ENCODE measurements at regions not wholly inside any gene's neighbourhood (a gene's known extent, or its start where the extent isn't known, plus 50 kb on each side); places are given as distances from the start of the nearest gene placed in this dataset.

DNA sequence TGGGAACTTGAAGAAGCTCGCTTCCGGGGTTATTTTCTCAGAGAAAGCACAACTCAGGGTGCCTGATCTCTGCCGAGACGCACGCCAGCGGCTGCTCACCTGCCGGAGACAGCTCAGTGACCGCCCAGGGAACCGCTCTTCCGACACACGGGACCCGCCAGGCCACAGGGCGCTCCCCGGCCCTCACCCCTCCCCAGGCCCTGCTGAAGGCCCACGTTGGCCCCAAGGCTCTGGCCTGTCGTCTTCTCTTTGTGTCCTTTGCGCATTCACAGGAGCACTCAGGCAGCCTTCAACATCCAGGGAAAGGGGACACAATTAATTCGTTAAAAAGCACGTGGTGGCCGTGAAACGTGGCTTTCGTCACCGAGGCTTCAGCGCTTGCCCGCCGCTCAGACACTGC is 276.3 kb upstream of the SALL3 start:
- H3K36me3 Mint-ChIP-seq (ENCODE audit: low read depth) = no peaks in the 10 kb centered on the region
- peaks cover 21% of the 10 kb centered on the region for H3K4me1 Mint-ChIP-seq
- DNase-seq (ENCODE audit: low read depth, low spot score) = no peak
- peaks cover 23% of the 10 kb centered on the region for H3K27me3 Mint-ChIP-seq (ENCODE audit: low read depth)
- TF ChIP-seq, protein P1, sequence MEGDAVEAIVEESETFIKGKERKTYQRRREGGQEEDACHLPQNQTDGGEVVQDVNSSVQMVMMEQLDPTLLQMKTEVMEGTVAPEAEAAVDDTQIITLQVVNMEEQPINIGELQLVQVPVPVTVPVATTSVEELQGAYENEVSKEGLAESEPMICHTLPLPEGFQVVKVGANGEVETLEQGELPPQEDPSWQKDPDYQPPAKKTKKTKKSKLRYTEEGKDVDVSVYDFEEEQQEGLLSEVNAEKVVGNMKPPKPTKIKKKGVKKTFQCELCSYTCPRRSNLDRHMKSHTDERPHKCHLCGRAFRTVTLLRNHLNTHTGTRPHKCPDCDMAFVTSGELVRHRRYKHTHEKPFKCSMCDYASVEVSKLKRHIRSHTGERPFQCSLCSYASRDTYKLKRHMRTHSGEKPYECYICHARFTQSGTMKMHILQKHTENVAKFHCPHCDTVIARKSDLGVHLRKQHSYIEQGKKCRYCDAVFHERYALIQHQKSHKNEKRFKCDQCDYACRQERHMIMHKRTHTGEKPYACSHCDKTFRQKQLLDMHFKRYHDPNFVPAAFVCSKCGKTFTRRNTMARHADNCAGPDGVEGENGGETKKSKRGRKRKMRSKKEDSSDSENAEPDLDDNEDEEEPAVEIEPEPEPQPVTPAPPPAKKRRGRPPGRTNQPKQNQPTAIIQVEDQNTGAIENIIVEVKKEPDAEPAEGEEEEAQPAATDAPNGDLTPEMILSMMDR (conservative IDR thresholded peaks at IDR 0.05) = no peak
- no peak overlapping the region for H3K27ac Mint-ChIP-seq (ENCODE audit: unreplicated experiment)
- peaks cover 3% of the 10 kb centered on the region for H3K9me3 Mint-ChIP-seq
- H3K4me3 Mint-ChIP-seq = no peak overlapping the region

DNA sequence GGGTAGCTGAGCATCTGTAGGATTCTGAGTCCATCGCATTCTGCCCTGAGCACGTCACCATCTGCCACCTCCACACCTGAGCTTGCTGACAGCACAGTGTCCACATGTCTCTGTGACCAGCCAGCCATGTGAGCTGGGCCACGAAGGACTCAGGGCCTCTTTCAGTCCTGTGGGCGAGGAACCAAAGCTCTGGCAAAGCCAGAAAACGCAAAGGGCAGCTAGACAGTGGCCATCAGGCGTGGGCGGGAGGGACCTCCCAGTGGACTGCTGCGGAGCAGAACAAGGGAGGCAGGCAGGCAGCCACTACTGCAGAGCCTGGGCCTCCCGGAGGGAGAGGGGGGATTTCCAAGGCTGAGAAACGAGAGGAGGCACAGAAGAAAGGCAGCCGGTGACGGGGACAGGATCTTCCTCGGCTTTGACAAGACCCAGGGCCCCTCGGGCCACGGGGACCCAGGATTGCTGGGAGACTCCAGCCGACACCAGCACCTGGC is 274.6 kb upstream of the SALL3 start:
- H3K27ac Mint-ChIP-seq (ENCODE audit: unreplicated experiment) = no peak overlapping the region
- TF ChIP-seq, protein P1 (conservative IDR thresholded peaks at IDR 0.05) = no peak
- peaks cover 8% of the 10 kb centered on the region for H3K9me3 Mint-ChIP-seq
- peaks cover 21% of the 10 kb centered on the region for H3K4me1 Mint-ChIP-seq
- no peak overlapping the region for H3K4me3 Mint-ChIP-seq
- no peak for DNase-seq (ENCODE audit: low read depth, low spot score)
- H3K27me3 Mint-ChIP-seq (ENCODE audit: low read depth) = peaks cover 20% of the 10 kb centered on the region
- H3K36me3 Mint-ChIP-seq (ENCODE audit: low read depth) = no peaks in the 10 kb centered on the region

DNA sequence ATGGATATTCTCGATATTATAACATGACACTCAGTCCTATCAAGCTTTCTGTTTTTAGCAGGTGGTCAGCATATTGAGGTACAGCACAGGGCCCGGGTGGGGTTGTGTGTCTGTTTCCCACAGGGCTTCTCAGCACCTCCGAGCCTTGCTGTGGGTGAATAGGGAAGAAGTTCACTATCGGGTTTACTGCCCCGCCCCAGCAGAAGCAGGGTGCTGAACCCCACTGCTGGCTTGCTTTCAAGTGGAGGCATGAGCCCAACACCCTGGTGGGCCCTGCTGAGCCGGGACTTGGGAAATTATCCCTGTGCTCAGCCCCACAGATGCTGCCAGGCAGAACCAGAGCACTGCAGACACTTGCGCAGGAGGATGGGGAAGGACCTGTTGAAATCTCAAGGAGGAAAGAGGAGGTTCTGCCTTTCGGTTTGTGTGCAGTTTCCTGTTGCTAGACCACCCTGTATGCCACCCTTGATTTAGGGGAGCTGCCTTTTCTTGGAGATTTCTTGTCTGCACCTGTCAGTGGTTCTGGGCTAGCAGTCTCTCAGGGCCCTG is 270.3 kb upstream of the SALL3 start:
- H3K27me3 Mint-ChIP-seq (ENCODE audit: low read depth) = peaks cover 14% of the 10 kb centered on the region
- H3K27ac Mint-ChIP-seq (ENCODE audit: unreplicated experiment) = no peak overlapping the region
- peaks cover 3% of the 10 kb centered on the region for H3K4me1 Mint-ChIP-seq

DNA sequence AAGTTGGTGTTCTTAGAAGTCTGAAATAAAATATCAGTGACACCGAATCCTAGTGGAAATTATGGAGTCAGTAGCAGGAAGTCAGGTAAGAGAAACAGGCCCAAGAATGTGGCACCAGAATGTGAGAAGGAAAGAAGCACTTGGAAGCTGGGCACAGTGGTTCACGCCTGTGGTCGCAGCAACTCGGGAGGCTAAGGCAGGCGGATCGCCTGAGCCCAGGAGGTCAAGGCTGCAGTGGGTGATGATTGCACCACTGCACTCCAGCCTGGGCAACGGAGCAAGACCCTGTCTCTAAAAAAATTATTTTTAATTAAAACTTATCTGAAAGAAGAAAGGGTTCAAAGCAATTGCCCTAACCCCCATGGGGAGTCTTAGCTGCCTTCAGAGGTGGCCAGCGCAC is 268.3 kb upstream of the SALL3 start:
- no peak overlapping the region for H3K4me3 Mint-ChIP-seq
- H3K36me3 Mint-ChIP-seq (ENCODE audit: low read depth) = no peaks in the 10 kb centered on the region
- TF ChIP-seq, protein P1 (conservative IDR thresholded peaks at IDR 0.05) = no peak
- DNase-seq (ENCODE audit: low read depth, low spot score) = no peak
- peaks cover 4% of the 10 kb centered on the region for H3K9me3 Mint-ChIP-seq
- H3K4me1 Mint-ChIP-seq = no peaks in the 10 kb centered on the region
- H3K27ac Mint-ChIP-seq (ENCODE audit: unreplicated experiment) = no peak overlapping the region
- H3K27me3 Mint-ChIP-seq (ENCODE audit: low read depth) = peaks cover 17% of the 10 kb centered on the region

More for the DNA sequence above, 270.3 kb upstream of the SALL3 start:
- TF ChIP-seq, protein P1 (conservative IDR thresholded peaks at IDR 0.05) = no peak
- no peak overlapping the region for H3K4me3 Mint-ChIP-seq
- H3K36me3 Mint-ChIP-seq (ENCODE audit: low read depth) = no peaks in the 10 kb centered on the region
- DNase-seq (ENCODE audit: low read depth, low spot score) = no peak
- H3K9me3 Mint-ChIP-seq = peaks cover 4% of the 10 kb centered on the region

DNA sequence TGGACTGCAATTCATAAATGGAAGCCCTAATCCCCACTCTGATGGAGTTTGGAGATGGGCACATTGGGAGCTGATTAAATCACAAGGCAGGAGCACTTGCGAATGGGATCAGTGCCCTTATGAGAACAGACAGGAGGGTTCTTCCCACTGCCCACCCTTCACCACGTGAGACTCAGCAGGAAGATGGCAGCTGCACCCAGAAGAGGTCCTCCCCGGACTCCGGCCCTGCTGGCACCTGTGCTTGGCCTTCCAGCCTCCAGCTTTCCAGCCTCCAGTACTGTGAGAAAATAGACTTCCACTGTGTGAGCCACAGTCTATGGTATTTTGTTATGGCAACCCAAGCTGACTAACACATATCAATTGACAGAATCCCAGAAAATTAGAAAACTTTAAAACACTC is 267.6 kb upstream of the SALL3 start:
- H3K9me3 Mint-ChIP-seq = peaks cover 4% of the 10 kb centered on the region
- no peak for DNase-seq (ENCODE audit: low read depth, low spot score)
- peaks cover 17% of the 10 kb centered on the region for H3K27me3 Mint-ChIP-seq (ENCODE audit: low read depth)
- no peak overlapping the region for H3K4me3 Mint-ChIP-seq
- H3K4me1 Mint-ChIP-seq = no peaks in the 10 kb centered on the region
- H3K27ac Mint-ChIP-seq (ENCODE audit: unreplicated experiment) = no peak overlapping the region
- TF ChIP-seq, protein P1 (conservative IDR thresholded peaks at IDR 0.05) = no peak
- H3K36me3 Mint-ChIP-seq (ENCODE audit: low read depth) = no peaks in the 10 kb centered on the region

All from neural crest cell (in vitro differentiated cells).